Omental fat pad (tissue), 3 donors: ENCODE measurements at regions not wholly inside any gene's neighbourhood (a gene's known extent, or its start where the extent isn't known, plus 50 kb on each side); places are given as distances from the start of the nearest gene placed in this dataset.

Experiments
- ATAC-seq: fragments of 150-250 bp; one replicate; pipeline ENCODE4 v1.9.1; 2016; ENCODE audit warnings: mild to moderate bottlenecking, moderate library complexity; ENCODE audit not compliant: low FRiP score
- DNase-seq: peaks from one replicate; pipeline ENCODE4 v3.0.0-alpha.2; 2019; ENCODE audit warnings: low spot score
- TF ChIP-seq, protein P1 (sequence below), 3 donors: fragments of 450-650 bp; IDR thresholded peaks; one replicate each; pipeline ENCODE4 v1.5.1; 2016 to 2017; ENCODE audit warnings: antibody characterized with exemption in 3 of 3, mild to moderate bottlenecking in 3 of 3, moderate library complexity in 2 of 3

DNA sequence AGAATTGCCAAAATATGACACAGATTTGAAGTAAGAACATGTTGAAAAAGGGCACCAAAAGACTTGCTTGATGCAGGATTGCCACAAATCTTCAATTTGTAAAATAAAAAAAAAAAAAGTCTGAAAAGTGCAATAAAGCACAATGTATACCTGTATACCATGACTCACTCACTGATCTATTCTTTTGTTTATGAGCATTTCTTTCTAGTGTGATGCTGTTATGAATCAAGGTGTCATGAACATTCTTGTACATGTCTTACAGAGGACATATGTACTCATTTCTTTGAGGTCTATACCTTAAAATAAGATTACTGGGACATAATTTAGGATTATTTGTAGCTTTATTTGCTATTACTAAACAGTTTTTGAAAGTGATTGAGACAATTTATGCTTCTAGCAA is 464.9 kb upstream of the RBMS3 start:
- TF ChIP-seq, protein P1, sequence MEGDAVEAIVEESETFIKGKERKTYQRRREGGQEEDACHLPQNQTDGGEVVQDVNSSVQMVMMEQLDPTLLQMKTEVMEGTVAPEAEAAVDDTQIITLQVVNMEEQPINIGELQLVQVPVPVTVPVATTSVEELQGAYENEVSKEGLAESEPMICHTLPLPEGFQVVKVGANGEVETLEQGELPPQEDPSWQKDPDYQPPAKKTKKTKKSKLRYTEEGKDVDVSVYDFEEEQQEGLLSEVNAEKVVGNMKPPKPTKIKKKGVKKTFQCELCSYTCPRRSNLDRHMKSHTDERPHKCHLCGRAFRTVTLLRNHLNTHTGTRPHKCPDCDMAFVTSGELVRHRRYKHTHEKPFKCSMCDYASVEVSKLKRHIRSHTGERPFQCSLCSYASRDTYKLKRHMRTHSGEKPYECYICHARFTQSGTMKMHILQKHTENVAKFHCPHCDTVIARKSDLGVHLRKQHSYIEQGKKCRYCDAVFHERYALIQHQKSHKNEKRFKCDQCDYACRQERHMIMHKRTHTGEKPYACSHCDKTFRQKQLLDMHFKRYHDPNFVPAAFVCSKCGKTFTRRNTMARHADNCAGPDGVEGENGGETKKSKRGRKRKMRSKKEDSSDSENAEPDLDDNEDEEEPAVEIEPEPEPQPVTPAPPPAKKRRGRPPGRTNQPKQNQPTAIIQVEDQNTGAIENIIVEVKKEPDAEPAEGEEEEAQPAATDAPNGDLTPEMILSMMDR (IDR thresholded peaks at IDR 0.05), result no peak
- ATAC-seq (no peak), DNase-seq (no peak)

- ATAC-seq, result no peak
- no peak for DNase-seq
- TF ChIP-seq, protein P1 (IDR thresholded peaks at IDR 0.05), result no peak
Measured at GRCh38 chr3:28824316-28824715, 456.6 kb upstream of the RBMS3 start.

DNA sequence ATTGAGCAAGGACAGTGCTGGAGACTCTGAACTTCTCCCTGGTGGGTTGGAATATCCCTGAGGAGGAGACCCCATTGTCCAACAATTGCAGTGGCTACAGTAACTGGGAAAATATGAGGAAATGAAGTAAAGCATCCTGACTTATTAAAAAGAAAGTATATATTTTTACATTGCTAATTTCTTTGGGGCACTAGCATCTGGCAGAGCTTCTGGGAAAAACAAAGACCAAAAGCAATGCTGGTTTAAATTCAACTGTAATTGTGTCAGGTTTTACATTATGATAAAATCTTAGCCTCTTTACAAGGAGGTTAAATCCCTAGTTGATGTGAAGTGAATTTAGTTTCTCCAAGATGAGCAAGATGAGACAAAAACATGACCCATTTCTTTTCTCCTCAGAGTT is 454.0 kb upstream of the RBMS3 start:
- ATAC-seq (no peak), DNase-seq (no peak)
- TF ChIP-seq, protein P1 (IDR thresholded peaks at IDR 0.05), result no peak

GRCh38 chr3:28835249-28835648 is 445.6 kb upstream of the RBMS3 start:
- ATAC-seq, result no peak
- DNase-seq, result no peak
- TF ChIP-seq, protein P1 (IDR thresholded peaks at IDR 0.05), result no peak

GRCh38 chr3:28835751-28836150 is 445.1 kb upstream of the RBMS3 start:
- no peak for DNase-seq
- TF ChIP-seq, protein P1 (IDR thresholded peaks at IDR 0.05), result no peak
- no peak for ATAC-seq

GRCh38 chr3:28836199-28836598 is 444.7 kb upstream of the RBMS3 start:
- no peak for ATAC-seq
- TF ChIP-seq, protein P1 (IDR thresholded peaks at IDR 0.05), result no peak
- no peak for DNase-seq

DNA sequence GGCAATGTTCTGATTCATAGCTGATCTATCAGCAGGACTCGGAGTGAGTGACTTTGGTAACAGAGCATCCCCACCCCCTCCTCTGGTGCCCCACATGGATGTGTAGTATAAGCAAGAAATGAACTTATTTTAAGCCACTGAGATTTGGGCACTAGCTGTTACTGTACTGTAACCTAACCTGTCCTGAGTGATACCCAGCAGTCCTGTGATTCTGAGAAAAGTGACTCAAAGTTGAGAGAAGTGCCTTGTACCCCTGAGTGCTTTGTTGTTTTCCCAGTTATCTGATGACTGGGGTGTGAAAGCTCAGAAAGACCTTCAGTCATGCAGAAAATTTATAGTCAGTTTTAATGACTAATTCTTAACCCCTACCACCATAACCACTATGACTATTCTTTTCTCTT is 439.9 kb upstream of the RBMS3 start:
- TF ChIP-seq, protein P1 (IDR thresholded peaks at IDR 0.05), result no peak
- DNase-seq, result no peak
- no peak for ATAC-seq
